GM21717 (cell line): ENCODE measurements at regions not wholly inside any gene's neighbourhood (a gene's known extent, or its start where the extent isn't known, plus 50 kb on each side); places are given as distances from the start of the nearest gene placed in this dataset.

Source experiments
- ATAC-seq: cut with Tn5 transposase; IDR thresholded peaks from one replicate; pipeline ENCODE4 v1.9.1; 2021; ENCODE audit warnings: mild to moderate bottlenecking, moderate library complexity; ENCODE audit not compliant: unreplicated experiment

DNA sequence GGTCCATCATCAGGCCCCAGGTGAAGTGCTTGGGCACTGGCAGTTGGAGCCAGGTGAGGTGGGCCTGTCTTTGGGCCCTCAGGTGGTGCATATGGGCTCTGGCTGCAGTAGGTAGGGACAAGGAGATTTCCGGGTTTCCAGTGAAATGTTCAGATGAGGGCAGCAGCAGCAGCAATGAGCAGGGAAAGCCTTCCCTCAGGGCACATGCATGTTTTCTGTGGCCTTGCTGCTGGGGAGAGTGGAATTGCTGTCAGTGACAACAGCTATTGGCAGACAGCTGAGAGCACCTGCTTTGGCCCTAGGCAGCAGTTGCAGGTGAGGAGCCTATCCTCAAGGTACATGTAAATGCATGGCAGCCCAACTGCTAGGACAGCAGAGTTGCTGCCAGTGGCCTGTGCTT, 58.9 kb upstream of the QRFPR start:
- no peak for ATAC-seq
